Left ventricle myocardium superior (tissue), 1 donor: ENCODE measurements at regions not wholly inside any gene's neighbourhood (a gene's known extent, or its start where the extent isn't known, plus 50 kb on each side); places are given as distances from the start of the nearest gene placed in this dataset.
A peak's percentile ranks its signal among the peaks of the same experiment; 100 is the strongest.

ENCODE experiments used
- ATAC-seq: fragments of 200-7000 bp; cut with Tn5 transposase; one replicate; pipeline ENCODE4 v1.9.1; 2020; ENCODE audit warnings: mild to moderate bottlenecking, moderate library complexity
- DNase-seq: peaks from one replicate; pipeline ENCODE4 v3.0.0-alpha.2; 2020
- intact Hi-C: fragments of 100-400 bp; cut with micrococcal nuclease; formaldehyde crosslinking; loops from one replicate; pipeline ENCODE4 v1.11.0; 2022
- donor health status: DM: no; HTN: yes; CAD: no; lungs with severe emphysema.

- no peak for DNase-seq
- intact Hi-C loops = no loop called here
- ATAC-seq = no peak
These were observed 654.7 kb upstream of the ARGLU1 start for GRCh38 chr13:107222597-107222996.

DNA sequence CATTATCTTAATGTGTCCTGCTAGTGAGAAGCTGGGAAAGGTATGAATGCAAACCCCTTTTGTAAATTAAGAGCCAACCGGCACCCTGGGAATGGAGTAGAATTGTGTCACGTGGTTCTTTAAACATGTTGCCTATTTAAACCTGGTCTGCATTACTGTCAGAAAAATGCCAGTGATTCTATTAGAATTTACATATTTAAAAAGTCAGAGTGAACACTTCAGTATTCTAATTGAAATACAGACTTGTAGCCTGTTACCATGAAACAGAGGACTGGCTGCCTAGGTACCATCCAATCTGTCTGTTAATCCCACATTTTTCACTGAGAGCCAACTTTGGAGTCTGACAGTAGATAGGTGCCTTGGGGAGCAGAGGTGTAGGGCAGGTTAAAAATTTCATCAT, 652.3 kb upstream of the ARGLU1 start:
- DNase-seq (no peak), ATAC-seq (no peak)
- intact Hi-C loops = no loop called here

GRCh38 chr13:107217251-107217650, 649.3 kb upstream of the ARGLU1 start:
- intact Hi-C loops = no loop called here
- DNase-seq = no peak
- no peak for ATAC-seq

DNA sequence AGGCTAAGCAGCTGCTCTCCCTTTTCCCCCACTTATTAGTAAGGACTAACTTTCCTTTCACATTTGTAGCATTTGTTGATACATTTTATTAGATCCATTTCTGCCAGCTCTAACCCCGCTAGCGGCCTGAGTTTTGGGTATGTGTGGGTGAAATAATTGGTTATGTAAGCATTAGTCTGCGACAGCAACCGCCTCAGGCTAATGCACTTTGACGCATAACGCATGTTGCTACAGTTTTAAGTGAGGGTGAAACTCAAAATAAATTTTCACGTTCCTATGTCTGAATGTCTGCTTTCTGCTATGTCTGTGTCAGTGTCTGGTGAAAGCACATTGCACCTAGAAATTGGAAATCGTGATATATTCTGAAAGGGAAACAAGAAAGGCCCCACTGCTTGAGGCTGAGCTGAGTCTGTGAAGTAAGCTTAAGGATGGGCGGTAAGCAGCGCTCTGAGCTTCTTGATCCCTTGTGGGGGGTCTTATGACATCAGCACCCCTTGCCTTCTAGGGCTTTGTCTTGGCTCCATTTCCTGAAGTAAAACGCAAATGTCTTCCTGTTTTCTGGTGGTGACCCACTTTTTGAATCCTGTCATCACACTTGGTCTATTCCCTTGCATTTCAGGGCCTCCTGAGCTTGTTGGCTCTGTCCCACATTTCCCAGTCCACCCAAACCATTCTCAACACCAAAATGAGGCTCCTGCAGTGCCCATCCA, 648.3 kb upstream of the ARGLU1 start:
- ATAC-seq (no peak), DNase-seq (no peak)
- intact Hi-C loops = no loop called here

DNA sequence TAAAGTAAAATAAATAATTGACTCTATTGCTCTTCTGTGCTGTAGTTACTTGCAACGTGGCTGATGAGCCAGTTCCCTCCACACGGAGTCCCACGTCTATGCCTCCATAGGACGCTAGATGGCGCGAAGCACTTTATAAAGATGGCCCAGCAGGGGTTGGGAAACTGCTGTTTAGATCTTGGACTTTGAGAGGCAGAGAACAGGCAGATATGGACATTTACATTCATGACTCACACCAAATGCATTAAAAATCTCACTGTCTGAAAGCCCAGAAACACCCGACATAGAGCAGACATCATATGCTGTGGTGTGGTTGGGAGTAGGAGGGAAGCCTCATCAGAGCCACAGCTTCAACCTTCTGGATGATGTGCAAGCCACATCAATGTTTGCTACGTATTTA, 643.1 kb upstream of the ARGLU1 start:
- intact Hi-C loops = loop anchor here (5.0 kb wide), 2 partner anchors 436 to 946 kb away; no protein-coding TSS in a partner anchor
- ATAC-seq (peak; percentile 93), DNase-seq (peak; percentile 72)

GRCh38 chr13:107210723-107211030, 642.7 kb upstream of the ARGLU1 start:
- DNase-seq (no peak), ATAC-seq (peak; percentile 44)
- intact Hi-C loops = loop anchor here (5.0 kb wide), 2 partner anchors 437 to 947 kb away; no protein-coding TSS in a partner anchor

GRCh38 chr13:107209824-107210722, 642.1 kb upstream of the ARGLU1 start:
- intact Hi-C loops = loop anchor here (5.0 kb wide), 2 partner anchors 437 to 947 kb away; no protein-coding TSS in a partner anchor
- DNase-seq (no peak), ATAC-seq (peak; percentile 36)

DNA sequence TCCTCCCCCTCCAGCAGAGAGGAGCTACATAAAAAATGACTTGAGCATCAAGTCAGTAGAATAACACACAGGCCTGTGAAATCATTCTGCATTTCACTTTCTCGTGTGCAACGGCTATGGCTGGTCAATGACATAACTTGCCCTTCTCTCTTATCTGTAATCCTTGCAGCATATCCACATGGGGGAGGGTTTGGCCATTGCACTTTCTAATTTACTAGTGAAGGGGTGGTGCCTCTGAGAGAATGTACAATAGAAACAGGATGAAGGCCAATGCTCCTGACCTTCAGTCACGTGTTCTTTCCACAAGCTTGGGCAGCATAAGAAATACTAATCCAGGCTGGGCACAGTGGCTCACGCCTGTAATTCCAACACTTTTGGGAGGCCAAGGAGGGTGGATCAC, 641.0 kb upstream of the ARGLU1 start:
- DNase-seq (no peak), ATAC-seq (peak; percentile 47)
- intact Hi-C loops = no loop called here

DNA sequence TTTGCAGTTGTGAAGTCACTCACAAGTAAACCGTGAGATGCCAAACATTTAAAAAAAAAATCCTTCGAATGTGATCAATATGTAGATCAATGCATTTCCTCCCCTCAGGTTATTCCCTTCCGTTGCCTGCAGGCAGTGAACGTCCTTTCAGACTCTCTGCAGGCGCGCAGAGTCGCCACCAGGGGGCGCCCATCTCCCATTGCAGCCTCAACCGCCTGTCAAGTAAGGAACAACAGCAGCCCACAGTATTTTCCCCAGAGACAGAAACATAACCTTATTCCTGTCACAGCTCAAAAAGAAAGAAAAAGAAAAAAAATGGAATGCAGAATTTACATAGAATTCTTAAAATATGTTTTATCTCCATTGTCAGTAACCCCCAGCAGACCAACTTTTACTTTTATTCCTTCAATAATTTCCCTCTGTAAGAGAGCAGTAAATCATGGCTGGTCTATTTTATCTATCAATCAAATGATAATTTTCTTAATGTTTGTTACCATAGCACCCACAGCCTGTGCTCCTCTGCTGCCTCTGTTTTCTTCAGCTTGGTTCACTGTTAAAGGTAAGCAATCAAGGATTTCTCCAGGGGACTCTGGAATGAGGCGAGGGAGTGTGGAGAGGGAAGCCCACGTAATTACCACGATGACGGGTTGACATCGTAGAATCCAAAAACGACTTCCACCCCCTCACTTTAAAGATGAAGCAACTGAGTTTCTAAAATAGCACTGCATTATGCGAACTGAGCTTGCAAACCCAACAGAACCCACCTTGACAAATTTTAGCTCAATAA, 637.6 kb upstream of the ARGLU1 start:
- intact Hi-C loops = no loop called here
- ATAC-seq (peak; percentile 74), DNase-seq (peak; percentile 71)

DNA sequence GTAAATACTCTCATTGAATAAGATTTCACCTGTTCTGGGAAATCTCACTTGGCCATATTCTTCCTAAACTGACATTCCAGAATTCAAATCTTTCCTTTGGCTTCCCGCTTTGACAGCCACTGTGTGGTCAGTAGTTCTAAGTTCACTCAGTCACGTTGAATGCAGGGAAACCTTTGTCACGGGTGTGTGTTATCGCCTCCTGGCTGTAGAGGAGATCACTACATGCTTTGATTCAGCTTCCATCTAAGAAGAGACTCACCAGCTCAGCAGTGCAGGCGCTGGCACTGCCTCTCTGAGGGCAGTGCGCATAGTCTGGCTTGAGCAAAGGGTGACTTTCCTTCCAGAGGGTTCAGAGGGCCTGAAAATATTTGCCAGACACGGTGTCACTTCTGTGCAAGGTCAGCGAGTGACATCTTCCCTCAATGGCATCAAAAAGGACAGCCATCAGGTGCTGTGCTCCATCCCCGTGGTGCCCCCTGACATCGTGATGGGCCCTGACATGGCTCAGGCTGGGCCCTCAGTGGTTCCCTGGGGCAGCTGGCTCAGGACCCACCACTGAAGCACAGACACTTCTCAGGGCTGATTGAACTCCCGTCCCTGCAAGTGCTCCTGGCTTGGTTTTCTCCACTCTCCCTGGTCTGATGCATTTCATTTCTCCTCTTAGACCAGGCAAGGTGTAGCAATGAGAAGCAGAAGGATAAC, 635.4 kb upstream of the ARGLU1 start:
- intact Hi-C loops = no loop called here
- ATAC-seq (peak; percentile 42), DNase-seq (no peak)

DNA sequence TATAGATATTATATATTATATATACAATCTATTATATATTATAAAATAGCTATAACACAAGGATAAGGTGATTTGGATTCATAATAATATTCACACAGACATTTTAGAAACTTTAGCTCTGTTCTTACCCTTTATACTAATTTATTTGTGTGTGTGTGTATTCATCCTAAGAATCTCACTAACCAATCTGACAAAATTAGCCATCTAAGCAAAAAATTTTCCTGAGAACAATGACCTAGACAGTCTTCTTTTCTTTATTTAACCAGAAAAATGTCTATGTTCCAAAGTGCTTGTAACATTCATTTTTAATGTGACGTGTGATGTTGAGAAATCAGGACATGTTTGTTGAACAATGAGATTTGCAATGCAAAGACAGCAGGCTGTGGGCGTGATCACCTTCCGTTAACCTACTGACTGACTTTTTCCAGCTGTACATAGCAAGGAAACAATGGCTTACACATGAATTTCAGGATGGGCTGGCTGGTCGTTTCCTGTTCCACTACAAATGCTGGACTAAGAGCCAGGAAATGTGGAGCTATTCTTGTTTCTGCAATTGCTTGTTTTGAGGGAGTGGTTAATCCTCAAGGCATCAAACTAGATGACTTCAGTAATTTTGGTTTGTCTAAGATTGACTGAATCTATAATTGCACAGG, 634.6 kb upstream of the ARGLU1 start:
- intact Hi-C loops = no loop called here
- DNase-seq (no peak), ATAC-seq (peak; percentile 76)

DNA sequence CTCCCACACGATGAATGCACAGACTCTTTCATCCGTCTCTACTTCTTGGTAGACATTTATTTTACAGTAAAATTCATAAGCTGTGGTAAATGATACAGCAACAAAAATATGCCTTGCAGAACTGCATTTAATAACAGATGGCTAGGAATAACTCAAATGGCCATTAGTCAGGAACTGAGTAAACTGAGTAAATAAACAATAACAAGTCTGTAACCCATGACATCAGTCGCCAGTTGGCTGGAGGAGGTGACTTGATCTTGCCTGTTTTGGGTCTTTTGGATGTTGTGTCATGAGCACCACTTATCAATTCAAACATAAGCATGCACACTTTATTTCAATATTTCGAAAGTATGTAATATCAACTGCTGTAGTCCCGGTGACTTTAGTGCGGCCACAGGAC, 632.6 kb upstream of the ARGLU1 start:
- ATAC-seq (no peak), DNase-seq (no peak)
- intact Hi-C loops = no loop called here

DNA sequence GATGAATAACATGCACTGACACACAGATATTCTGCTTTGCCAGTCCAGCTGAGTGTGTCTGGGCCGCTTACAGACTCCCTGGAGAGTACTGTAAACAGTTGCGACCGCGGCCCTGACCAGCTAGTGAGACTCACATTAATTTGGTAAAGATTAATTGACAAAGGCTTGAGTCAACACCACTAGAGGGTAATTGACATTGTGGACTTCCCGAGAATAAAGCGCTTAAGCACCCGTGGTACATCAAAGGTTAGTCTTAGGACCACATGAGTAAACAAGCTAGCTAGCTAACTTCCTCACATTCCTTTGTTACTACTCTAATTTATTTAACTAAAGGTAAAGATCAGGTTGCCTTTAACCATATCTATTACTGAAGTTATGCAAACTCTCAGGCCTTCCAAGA, 624.4 kb upstream of the ARGLU1 start:
- DNase-seq (no peak), ATAC-seq (no peak)
- intact Hi-C loops = no loop called here

- intact Hi-C loops = no loop called here
- DNase-seq (no peak), ATAC-seq (no peak)
These were observed 622.1 kb upstream of the ARGLU1 start for GRCh38 chr13:107190065-107190464.

- ATAC-seq (no peak), DNase-seq (no peak)
- intact Hi-C loops = no loop called here
These were observed 618.0 kb upstream of the ARGLU1 start for GRCh38 chr13:107185889-107186288.

- intact Hi-C loops = no loop called here
- DNase-seq = no peak
These were observed 602.5 kb upstream of the ARGLU1 start for GRCh38 chr13:107170270-107170931.

DNA sequence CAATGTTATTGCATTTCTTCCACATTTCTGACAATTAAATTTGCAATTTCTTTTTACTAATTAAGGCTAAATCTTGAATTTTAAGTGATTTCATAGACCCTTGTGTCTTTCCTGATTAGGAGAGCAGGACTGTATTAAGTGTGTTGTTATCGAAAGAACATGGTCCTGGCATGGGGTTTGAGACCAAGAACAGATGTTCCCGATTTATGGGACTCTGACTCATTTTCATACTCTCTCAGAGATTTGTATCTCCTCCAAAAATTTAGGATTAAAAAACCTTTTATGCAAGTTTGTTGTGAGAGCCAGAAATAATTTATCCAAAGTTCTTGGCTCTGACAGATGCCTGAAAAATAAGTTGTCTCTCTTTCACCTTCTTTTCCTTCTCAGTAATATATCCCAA, 589.3 kb upstream of the ARGLU1 start:
- no peak for DNase-seq
- intact Hi-C loops = no loop called here

More at GRCh38 chr13:107170270-107170931, 602.5 kb upstream of the ARGLU1 start:
- ATAC-seq = no peak

GRCh38 chr13:107144432-107144831, 576.5 kb upstream of the ARGLU1 start:
- ATAC-seq (no peak), DNase-seq (no peak)
- intact Hi-C loops = no loop called here

More for the DNA sequence above, 589.3 kb upstream of the ARGLU1 start:
- peak; percentile 44 for ATAC-seq
